ENCODE measurements at regions not wholly inside any gene's neighbourhood (a gene's known extent, or its start where the extent isn't known, plus 50 kb on each side); places are given as distances from the start of the nearest gene placed in this dataset.
"Not testable (repeated sequence)": the region's sequence is repeated elsewhere in the genome, so short reads cannot be mapped to it uniquely, and the experiment has no call there.

- no peak for DNase-seq
Measured at GRCh38 chr6:27770724-27771123, 141.5 kb downstream of the OR2B2 start.

- DNase-seq: no peak
Measured at GRCh38 chr6:27768556-27768955, 143.6 kb downstream of the OR2B2 start.

GRCh38 chr6:27767851-27768250 lies 144.3 kb downstream of the OR2B2 start:
- no peak for DNase-seq

- no peak for DNase-seq
Measured at GRCh38 chr6:27766405-27766804, 145.8 kb downstream of the OR2B2 start.

- DNase-seq: no peak
Measured at GRCh38 chr6:27765028-27765590, 147.1 kb downstream of the OR2B2 start.

- no peak for DNase-seq
Measured at GRCh38 chr6:27761391-27761790, 150.8 kb downstream of the OR2B2 start.

GRCh38 chr6:27760464-27760863 lies 151.7 kb downstream of the OR2B2 start:
- peak; percentile 17 for DNase-seq

GRCh38 chr6:27759930-27760329 lies 152.3 kb downstream of the OR2B2 start:
- DNase-seq: no peak

GRCh38 chr6:27758491-27758890 lies 153.7 kb downstream of the OR2B2 start:
- DNase-seq: no peak

GRCh38 chr6:27757307-27757706 lies 154.9 kb downstream of the OR2B2 start:
- peak; percentile 71 for DNase-seq

- DNase-seq: no peak
Measured at GRCh38 chr6:27755768-27756167, 156.4 kb downstream of the OR2B2 start.

GRCh38 chr6:27754408-27754782 lies 157.8 kb downstream of the OR2B2 start:
- no peak for DNase-seq

GRCh38 chr6:27753668-27754407 lies 158.4 kb downstream of the OR2B2 start:
- DNase-seq: peak; percentile 91

- DNase-seq: peak; percentile 86
Measured at GRCh38 chr6:27752038-27752885, 159.9 kb downstream of the OR2B2 start.

GRCh38 chr6:27748661-27749060 lies 163.5 kb downstream of the OR2B2 start:
- no peak for DNase-seq

- no peak for DNase-seq
Measured at GRCh38 chr6:27747637-27748036, 164.6 kb downstream of the OR2B2 start.

- not testable (repeated sequence) for DNase-seq
Measured at GRCh38 chr6:27746860-27747259, 165.3 kb downstream of the OR2B2 start.

GRCh38 chr6:27743787-27744186 lies 168.4 kb downstream of the OR2B2 start:
- DNase-seq: no peak

GRCh38 chr6:27742833-27743573 lies 169.2 kb downstream of the OR2B2 start:
- DNase-seq: no peak

GRCh38 chr6:27739902-27740301 lies 172.3 kb downstream of the OR2B2 start:
- not testable (repeated sequence) for DNase-seq

GRCh38 chr6:27736686-27737085 lies 175.5 kb downstream of the OR2B2 start:
- no peak for DNase-seq

GRCh38 chr6:27728442-27728841 lies 183.8 kb downstream of the OR2B2 start:
- DNase-seq: no peak

- peak; percentile 77 for DNase-seq
Measured at GRCh38 chr6:27726619-27727023, 185.6 kb downstream of the OR2B2 start.
